ENCODE measurements at regions not wholly inside any gene's neighbourhood (a gene's known extent, or its start where the extent isn't known, plus 50 kb on each side); places are given as distances from the start of the nearest gene placed in this dataset.

GRCh38 chrX:95662200-95662599, 1022.4 kb upstream of the DIAPH2 start:
- TF ChIP-seq CTCF (IDR thresholded peaks at IDR 0.05) (no peak), POLR2A (IDR thresholded peaks at IDR 0.05) (no peak)

All from adrenal gland (tissue), 5 donors.